BLaER1 (cell line): ENCODE measurements at regions not wholly inside any gene's neighbourhood (a gene's known extent, or its start where the extent isn't known, plus 50 kb on each side); places are given as distances from the start of the nearest gene placed in this dataset.

Experiments
- H3K27ac ChIP-seq: shearing (Covaris generic); formaldehyde crosslinking; 2 replicates; pipeline ENCODE4 v1.8.1; 2022
- H3K27me3 ChIP-seq: shearing (Covaris generic); formaldehyde crosslinking; 2 replicates; pipeline ENCODE4 v1.8.1; 2022
- H3K36me3 ChIP-seq: shearing (Covaris generic); formaldehyde crosslinking; 2 replicates; pipeline ENCODE4 v1.8.1; 2022
- H3K4me1 ChIP-seq: shearing (Covaris generic); formaldehyde crosslinking; 2 replicates; pipeline ENCODE4 v1.8.1; 2022
- H3K4me2 ChIP-seq: shearing (Covaris generic); formaldehyde crosslinking; 2 replicates; pipeline ENCODE4 v1.8.1; 2022
- H3K4me3 ChIP-seq: shearing (Covaris generic); formaldehyde crosslinking; 2 replicates; pipeline ENCODE4 v1.8.1; 2022
- H3K9ac ChIP-seq: shearing (Covaris generic); formaldehyde crosslinking; 2 replicates; pipeline ENCODE4 v1.8.1; 2022
- H3K9me3 ChIP-seq: shearing (Covaris generic); formaldehyde crosslinking; 2 replicates; pipeline ENCODE4 v1.8.1; 2022
- H4K20me1 ChIP-seq: shearing (Covaris generic); formaldehyde crosslinking; 2 replicates; pipeline ENCODE4 v1.8.1; 2022
- Cebpa-rat ChIP-seq: shearing (Covaris generic); IDR thresholded peaks from 2 replicates; pipeline ENCODE4 v1.8.1; 2022

DNA sequence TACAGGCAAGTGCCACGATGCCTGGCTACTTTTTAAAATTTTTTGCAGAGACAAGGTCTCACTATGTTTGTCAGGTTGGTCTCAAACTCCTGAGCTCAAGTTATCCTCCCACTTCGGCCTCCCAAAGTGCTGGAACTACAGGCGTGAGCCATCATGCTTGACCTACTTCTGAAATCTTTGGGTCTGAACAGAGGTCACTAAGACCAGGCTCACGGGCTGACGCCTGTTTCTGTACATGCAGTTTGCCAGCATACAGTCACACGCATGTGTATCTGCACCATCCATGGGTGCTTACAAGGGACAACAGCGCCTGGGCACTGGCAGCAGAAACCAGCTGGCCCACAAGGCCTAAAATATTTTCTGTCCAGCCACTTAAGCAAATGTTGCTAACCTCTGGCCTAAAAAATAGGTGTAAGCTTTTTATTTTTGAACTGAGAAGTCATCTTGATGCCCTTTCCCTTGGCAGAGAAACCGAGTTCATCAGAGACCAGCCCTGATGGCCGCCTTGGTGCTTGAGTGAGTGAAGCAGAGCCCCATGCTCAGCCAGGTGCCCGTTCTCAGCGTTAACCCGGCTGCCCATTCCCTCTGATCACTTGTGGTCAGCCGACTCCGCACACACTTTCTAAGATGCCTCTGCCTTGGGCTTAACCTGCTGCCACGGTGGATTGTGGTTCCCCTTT, 425.2 kb downstream of the OCA2 start:
- Histone ChIP-seq H3K36me3 (no peaks in the 10 kb centered on the region), H3K27me3 (no peaks in the 10 kb centered on the region), H4K20me1 (no peaks in the 10 kb centered on the region), H3K4me3 (no peak overlapping the region), H3K9ac (no peak overlapping the region), H3K27ac (no peak overlapping the region), H3K9me3 (no peaks in the 10 kb centered on the region), H3K4me1 (peaks cover 26% of the 10 kb centered on the region), H3K4me2 (no peak overlapping the region)
- no peak for TF ChIP-seq Cebpa-rat

DNA sequence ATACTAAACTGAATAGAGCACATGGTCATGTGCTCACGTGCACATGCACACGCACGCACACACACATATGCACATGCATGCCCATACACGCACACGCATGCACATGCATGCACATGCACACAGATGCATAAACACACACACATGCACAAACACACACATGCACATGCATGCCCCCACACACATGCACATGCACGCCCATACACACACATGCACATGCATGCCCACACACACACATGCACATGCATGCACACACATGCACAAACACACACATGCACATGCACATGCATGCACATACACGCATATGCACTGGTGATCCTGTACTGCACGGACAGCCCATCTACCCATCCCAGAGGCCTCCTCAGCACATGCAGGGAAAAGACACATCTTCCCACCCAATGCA, 426.6 kb downstream of the OCA2 start:
- H3K4me1 ChIP-seq = peaks cover 31% of the 10 kb centered on the region
- no peaks in the 10 kb centered on the region for H3K36me3 ChIP-seq
- no peak overlapping the region for H3K9ac ChIP-seq
- no peaks in the 10 kb centered on the region for H3K27me3 ChIP-seq
- H3K27ac ChIP-seq = no peak overlapping the region
- H4K20me1 ChIP-seq = no peaks in the 10 kb centered on the region
- no peaks in the 10 kb centered on the region for H3K9me3 ChIP-seq
- peak overlapping the region; percentile 27; the same call in 1 of the 2 replicates for H3K4me2 ChIP-seq
- H3K4me3 ChIP-seq = no peak overlapping the region
- TF ChIP-seq Cebpa-rat = no peak

DNA sequence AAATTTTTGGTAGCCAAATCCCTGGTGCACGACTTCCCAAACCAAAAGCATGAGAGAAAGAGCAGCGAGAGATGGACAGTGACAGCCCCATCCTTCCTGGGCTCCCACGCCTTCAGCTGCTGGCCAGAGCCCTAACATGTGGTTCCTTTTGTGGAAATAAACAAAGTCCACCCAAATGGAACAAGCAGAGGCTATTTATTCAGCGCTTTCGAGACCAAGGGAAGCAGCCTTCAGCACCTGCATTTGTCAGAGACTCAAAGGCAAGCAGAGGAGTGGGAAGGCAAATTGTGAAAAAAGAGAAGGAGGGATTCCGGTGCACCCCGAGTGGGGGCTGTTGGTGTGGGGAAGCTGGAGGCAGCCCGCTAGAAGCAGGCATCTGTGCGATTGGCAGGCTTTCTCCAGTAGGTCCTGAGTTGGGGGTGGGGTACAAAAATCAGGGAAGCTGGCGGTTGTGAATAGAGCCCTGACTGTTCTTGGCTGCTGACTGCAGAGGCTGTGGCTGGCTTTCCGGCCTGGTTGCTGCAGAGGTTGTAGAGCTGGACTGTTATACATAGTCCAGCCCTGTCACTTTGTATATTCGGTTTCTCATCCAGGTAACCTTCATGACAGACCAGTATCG, 427.2 kb downstream of the OCA2 start:
- Histone ChIP-seq H3K36me3 (no peaks in the 10 kb centered on the region), H3K27me3 (no peaks in the 10 kb centered on the region), H3K9me3 (no peaks in the 10 kb centered on the region), H3K4me2 (peak overlapping the region; percentile 27), H4K20me1 (no peaks in the 10 kb centered on the region), H3K27ac (no peak overlapping the region), H3K4me1 (peaks cover 33% of the 10 kb centered on the region), H3K4me3 (no peak overlapping the region), H3K9ac (no peak overlapping the region)
- TF ChIP-seq Cebpa-rat = no peak

DNA sequence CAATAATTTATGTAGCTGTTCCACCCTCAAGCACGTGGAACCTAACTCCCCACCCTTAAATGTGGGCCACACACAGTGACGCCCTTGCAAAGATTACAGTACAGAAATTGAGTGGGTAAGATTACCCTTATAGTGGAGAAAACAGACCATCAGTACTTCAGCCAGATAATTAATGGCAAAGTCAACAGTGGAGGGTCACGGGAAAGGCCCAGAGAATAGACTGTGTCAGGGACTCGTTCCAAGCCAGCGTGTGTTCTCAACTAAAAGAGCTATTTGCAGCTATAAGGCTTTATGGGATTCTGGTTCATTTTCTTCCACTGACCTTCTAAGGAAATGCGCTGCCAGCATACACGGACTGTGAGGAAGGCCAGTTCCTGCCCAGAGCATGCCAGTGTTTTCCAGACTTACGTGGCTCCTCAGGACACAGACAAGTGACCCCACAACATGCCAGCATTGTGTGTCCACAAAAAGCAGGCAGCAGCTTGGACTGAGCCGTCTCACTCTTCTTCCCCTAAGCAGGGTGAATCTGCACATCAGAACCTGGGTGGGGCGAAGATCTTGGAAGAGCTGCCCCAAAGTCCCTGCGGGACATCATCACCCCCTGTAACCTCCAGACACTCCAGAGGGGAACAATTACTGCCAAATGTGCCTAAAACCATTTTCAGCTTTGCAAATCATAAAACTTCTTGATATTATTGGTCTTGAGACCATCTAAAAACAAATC, 428.5 kb downstream of the OCA2 start:
- Histone ChIP-seq H3K27ac (no peak overlapping the region), H3K9me3 (no peaks in the 10 kb centered on the region)

DNA sequence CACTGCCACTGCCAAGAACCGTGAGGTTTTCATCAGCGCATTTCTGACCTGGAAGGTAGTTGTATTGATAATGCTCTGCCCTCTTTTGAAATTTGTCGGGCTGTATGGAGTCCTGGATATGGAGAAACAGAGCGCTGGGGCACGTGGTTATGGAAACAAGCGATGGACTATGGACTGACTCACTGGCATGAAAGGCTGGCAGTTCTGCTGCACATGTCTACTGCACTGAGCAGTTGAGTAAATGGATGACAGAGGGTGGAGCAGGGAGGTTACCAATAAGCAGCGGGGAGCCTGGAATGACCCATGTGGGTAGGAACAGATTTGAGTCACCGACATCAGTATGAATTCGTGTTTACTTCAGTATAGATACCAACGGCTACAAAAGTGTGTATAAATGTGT, 429.5 kb downstream of the OCA2 start:
- Histone ChIP-seq H3K36me3 (no peaks in the 10 kb centered on the region), H3K4me2 (no peak overlapping the region), H3K27ac (no peak overlapping the region), H3K9ac (no peak overlapping the region), H3K9me3 (no peaks in the 10 kb centered on the region), H4K20me1 (no peaks in the 10 kb centered on the region), H3K27me3 (no peaks in the 10 kb centered on the region), H3K4me3 (no peak overlapping the region), H3K4me1 (peaks cover 56% of the 10 kb centered on the region)
- TF ChIP-seq Cebpa-rat = no peak

More for the DNA sequence above, 428.5 kb downstream of the OCA2 start:
- H3K4me2 ChIP-seq = no peak overlapping the region
- H3K36me3 ChIP-seq = no peaks in the 10 kb centered on the region
- no peak overlapping the region for H3K9ac ChIP-seq
- H3K27me3 ChIP-seq = no peaks in the 10 kb centered on the region
- H3K4me3 ChIP-seq = no peak overlapping the region
- H4K20me1 ChIP-seq = no peaks in the 10 kb centered on the region
- peaks cover 46% of the 10 kb centered on the region for H3K4me1 ChIP-seq
- no peak for TF ChIP-seq Cebpa-rat

DNA sequence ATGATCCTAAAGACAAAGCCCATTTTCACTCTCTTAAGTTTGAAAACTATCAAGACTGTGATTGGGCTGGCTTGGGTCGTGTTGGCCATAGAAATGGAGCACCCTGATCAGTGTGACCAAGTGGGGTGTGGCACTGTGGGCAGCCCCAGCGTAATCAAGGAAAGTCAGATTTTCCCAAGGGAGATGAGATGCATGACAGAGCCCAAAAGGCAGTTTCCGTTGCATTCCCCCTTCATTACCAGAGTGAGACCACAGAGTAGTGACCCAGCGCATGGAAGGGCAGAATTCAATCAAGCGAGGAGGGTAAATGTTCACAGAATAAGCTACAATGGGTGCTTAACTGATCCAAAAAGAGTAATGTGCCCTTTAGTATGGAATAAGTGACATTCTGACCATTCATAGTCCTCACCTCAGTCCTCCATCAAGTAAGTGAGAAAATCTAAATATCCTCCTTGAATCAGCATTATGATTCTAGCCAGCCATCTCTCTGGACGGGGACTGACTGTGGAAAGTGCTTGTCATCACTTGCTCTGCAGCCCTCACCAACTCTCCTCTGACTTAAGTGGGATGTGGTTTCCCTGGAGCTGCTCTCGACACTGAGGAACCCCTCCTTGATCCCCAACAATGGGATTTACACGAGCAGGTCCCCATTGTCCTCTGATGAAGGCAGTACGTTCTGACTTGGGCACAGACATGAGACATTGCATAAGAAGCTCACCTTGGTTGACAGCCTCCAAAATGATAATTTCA, 430.5 kb downstream of the OCA2 start:
- no peaks in the 10 kb centered on the region for H3K36me3 ChIP-seq
- H3K4me1 ChIP-seq = peaks cover 66% of the 10 kb centered on the region
- H3K4me2 ChIP-seq = peak overlapping the region; percentile 80
- H3K27me3 ChIP-seq = no peaks in the 10 kb centered on the region
- H3K27ac ChIP-seq = no peak overlapping the region
- TF ChIP-seq Cebpa-rat = no peak
- no peaks in the 10 kb centered on the region for H3K9me3 ChIP-seq
- no peak overlapping the region for H3K4me3 ChIP-seq
- no peak overlapping the region for H3K9ac ChIP-seq
- H4K20me1 ChIP-seq = no peaks in the 10 kb centered on the region

DNA sequence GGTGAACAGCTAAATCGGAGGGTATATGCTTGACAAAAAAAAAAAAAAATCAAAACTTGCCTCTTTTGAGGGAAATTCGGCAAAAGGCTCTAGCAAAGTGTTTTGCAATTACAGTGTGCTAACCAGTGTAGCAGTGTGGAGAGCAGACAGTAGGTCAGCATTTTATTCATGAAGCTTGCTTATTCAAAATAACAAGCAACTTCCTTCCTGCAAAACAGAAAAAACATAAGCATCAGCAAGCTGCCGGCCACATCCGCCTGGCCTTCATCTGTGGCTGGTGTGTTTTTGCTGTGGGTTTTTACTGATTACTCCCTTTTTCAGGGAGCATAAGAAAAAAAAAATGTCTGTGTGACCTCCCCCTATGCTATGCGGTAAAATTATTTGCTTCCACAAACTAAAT, 434.1 kb downstream of the OCA2 start:
- Histone ChIP-seq H3K4me1 (peaks cover 68% of the 10 kb centered on the region), H3K27ac (no peak overlapping the region), H3K9me3 (peaks cover 8% of the 10 kb centered on the region; the same call in 1 of the 2 replicates), H3K27me3 (no peaks in the 10 kb centered on the region), H3K36me3 (no peaks in the 10 kb centered on the region), H3K9ac (no peak overlapping the region), H4K20me1 (no peaks in the 10 kb centered on the region), H3K4me3 (no peak overlapping the region), H3K4me2 (peak overlapping the region; percentile 50)
- TF ChIP-seq Cebpa-rat = no peak

DNA sequence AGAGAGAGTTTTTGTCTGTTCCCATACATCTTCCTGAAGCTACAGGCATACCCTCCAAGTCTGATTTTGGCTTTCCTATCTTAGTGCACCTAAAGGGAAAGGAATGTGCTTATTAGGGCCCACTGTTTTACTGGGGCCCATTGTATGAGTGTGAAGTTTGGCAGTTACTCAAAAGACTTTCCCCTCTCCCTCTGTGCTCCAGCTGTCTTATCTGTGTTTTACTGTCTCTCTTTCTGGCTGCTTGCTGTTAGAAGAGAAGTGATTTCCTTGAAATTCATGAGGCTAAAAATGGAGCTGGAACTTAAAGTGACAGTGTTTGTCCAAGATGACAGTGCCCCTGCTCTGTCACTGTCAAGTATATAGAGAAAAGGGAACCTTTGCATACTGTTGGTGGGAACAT, 436.2 kb downstream of the OCA2 start:
- TF ChIP-seq Cebpa-rat = no peak

DNA sequence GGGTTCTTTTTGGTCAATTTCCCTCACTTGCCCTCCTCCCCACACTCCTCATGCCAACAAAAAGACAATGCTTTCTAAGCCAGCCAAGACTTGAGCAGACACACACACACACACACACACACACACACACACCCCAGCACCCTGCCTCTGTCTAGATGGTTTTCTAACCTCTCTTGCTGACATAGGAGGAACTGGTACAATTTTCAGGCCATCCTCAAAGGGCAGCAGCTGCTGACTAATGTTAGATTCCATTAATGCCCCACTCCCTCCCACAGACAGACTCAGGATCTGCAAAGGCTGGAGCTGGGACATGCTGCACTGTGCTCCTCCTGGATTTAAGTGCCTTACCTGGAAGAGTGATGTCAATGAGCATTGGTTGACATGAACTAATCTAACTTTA, 438.4 kb downstream of the OCA2 start:
- Histone ChIP-seq H3K4me2 (no peak overlapping the region), H3K9ac (no peak overlapping the region), H4K20me1 (no peaks in the 10 kb centered on the region), H3K27me3 (no peaks in the 10 kb centered on the region), H3K36me3 (no peaks in the 10 kb centered on the region), H3K9me3 (peaks cover 19% of the 10 kb centered on the region), H3K4me1 (peaks cover 34% of the 10 kb centered on the region), H3K27ac (no peak overlapping the region), H3K4me3 (no peak overlapping the region)
- TF ChIP-seq Cebpa-rat = no peak

More for the DNA sequence above, 436.2 kb downstream of the OCA2 start:
- peak overlapping the region; percentile 37; the same call in 1 of the 2 replicates for H3K9ac ChIP-seq
- peaks cover 51% of the 10 kb centered on the region for H3K4me1 ChIP-seq
- no peak overlapping the region for H3K4me3 ChIP-seq
- peak overlapping the region; percentile 50 for H3K4me2 ChIP-seq
- no peaks in the 10 kb centered on the region for H4K20me1 ChIP-seq
- no peaks in the 10 kb centered on the region for H3K27me3 ChIP-seq
- H3K27ac ChIP-seq = peak overlapping the region; percentile 47
- peaks cover 8% of the 10 kb centered on the region; the same call in 1 of the 2 replicates for H3K9me3 ChIP-seq
- H3K36me3 ChIP-seq = no peaks in the 10 kb centered on the region
